B cell (primary cell): ENCODE measurements at regions not wholly inside any gene's neighbourhood (a gene's known extent, or its start where the extent isn't known, plus 50 kb on each side); places are given as distances from the start of the nearest gene placed in this dataset.

Experiments
- EZH2 ChIP-seq: IDR thresholded peaks from 2 replicates; pipeline ENCODE4 v1.6.1; 2012; ENCODE audit warnings: borderline replicate concordance, low read depth, mild to moderate bottlenecking, moderate library complexity, low read length; ENCODE audit not compliant: insufficient read depth, poor library complexity, severe bottlenecking
- TF ChIP-seq, protein P1 (sequence below): fragments of 200-600 bp; IDR thresholded peaks from one replicate; pipeline ENCODE4 v1.8.0; 2022; ENCODE audit warnings: antibody characterized with exemption, mild to moderate bottlenecking

DNA sequence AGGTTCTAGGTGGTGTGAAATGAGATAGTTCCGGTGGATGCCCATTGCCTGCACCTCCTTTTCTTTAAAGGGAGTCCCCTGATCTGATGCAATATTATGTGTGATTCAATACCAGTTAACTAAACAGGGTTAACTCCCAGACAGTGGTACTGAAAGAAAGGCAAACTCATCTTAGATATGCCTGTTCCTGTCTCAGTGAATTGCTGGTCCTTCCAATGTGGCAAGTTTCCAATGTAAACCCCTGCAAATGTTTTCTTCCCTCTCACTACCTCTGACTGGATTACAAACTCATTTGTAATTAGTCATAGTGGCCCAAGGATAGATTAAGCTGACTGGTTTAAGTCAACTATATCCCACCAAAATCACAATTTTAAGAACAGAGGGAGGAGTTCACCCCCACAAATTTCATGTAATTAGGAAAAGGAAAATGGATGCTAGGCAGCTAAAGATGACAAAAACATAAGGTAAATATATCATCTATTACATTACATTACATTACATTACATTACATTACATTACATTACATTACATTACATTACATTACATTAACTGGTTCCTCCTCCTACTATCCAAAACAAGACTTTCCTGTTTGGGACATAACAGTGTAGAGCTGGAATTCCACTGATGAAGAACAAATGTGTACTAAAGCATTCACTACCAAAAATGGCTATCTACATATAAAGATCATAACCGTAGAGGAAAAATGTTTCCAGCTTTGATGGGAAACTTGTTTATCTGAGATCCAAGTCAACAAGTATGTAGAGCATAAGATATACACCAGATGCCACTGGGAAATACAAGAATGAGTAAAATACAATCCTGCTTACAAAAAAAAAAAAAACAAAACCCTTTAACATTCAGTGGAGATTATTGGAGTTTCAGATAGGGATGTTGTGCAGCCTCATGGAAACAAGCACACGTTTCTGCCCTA is 121.5 kb upstream of the SNX2 start:
- TF ChIP-seq, protein P1, sequence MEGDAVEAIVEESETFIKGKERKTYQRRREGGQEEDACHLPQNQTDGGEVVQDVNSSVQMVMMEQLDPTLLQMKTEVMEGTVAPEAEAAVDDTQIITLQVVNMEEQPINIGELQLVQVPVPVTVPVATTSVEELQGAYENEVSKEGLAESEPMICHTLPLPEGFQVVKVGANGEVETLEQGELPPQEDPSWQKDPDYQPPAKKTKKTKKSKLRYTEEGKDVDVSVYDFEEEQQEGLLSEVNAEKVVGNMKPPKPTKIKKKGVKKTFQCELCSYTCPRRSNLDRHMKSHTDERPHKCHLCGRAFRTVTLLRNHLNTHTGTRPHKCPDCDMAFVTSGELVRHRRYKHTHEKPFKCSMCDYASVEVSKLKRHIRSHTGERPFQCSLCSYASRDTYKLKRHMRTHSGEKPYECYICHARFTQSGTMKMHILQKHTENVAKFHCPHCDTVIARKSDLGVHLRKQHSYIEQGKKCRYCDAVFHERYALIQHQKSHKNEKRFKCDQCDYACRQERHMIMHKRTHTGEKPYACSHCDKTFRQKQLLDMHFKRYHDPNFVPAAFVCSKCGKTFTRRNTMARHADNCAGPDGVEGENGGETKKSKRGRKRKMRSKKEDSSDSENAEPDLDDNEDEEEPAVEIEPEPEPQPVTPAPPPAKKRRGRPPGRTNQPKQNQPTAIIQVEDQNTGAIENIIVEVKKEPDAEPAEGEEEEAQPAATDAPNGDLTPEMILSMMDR, result no peak
- no peak for TF ChIP-seq EZH2
